ES-I3 (cell line): ENCODE measurements at regions not wholly inside any gene's neighbourhood (a gene's known extent, or its start where the extent isn't known, plus 50 kb on each side); places are given as distances from the start of the nearest gene placed in this dataset.
"Not testable (repeated sequence)": the region's sequence is repeated elsewhere in the genome, so short reads cannot be mapped to it uniquely, and the experiment has no call there.

Experiments used
- H3K36me3 ChIP-seq: 2 replicates; pipeline ENCODE4 v1.6.1; 2013; ENCODE audit warnings: mild to moderate bottlenecking, low read length, control low read depth, moderate library complexity; ENCODE audit not compliant: insufficient read depth
- H3K4me1 ChIP-seq: 2 replicates; pipeline ENCODE4 v1.6.1; 2013; ENCODE audit warnings: mild to moderate bottlenecking, control low read depth, low read length; ENCODE audit not compliant: insufficient read depth
- H3K9ac ChIP-seq: 2 replicates; pipeline ENCODE4 v1.6.1; 2013; ENCODE audit warnings: low read depth, mild to moderate bottlenecking, low read length, moderate library complexity
- H3K9me3 ChIP-seq: 2 replicates; pipeline ENCODE4 v1.6.1; 2013; ENCODE audit warnings: mild to moderate bottlenecking, low read length, moderate library complexity; ENCODE audit not compliant: control insufficient read depth, insufficient read depth

DNA sequence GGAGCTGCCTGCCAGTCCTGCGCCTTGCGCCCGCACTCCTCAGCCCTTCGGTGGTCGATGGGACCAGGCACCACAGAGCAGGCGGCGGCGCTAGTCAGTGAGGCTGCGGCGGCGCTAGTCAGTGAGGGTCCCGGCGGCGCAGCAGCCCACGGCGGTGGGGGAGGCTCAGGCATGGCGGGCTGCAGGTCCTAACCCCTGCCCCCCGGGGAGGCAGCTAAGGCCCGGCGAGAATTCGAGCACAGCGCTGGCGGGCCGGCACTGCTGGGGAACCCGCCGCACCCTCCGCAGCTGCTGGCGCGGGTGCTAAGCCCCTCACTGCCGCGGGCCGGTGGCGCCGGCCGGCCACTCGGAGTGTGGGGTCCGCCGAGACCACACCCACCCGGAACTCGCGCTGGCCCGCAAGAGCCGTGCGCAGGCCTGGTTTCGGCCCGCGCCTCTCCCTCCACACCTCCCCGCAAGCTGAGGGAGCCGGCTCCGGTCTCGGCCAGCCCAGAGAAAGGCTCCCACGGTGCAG is 867.4 kb downstream of the DSC3 start:
- Histone ChIP-seq H3K9me3 (no peaks in the 10 kb centered on the region), H3K36me3 (no peaks in the 10 kb centered on the region), H3K4me1 (no peaks in the 10 kb centered on the region), H3K9ac (no peak overlapping the region)

GRCh38 chr18:30163573-30163972 is 879.0 kb downstream of the DSC3 start:
- Histone ChIP-seq H3K4me1 (no peaks in the 10 kb centered on the region), H3K9me3 (no peaks in the 10 kb centered on the region), H3K9ac (no peak overlapping the region), H3K36me3 (no peaks in the 10 kb centered on the region)

DNA sequence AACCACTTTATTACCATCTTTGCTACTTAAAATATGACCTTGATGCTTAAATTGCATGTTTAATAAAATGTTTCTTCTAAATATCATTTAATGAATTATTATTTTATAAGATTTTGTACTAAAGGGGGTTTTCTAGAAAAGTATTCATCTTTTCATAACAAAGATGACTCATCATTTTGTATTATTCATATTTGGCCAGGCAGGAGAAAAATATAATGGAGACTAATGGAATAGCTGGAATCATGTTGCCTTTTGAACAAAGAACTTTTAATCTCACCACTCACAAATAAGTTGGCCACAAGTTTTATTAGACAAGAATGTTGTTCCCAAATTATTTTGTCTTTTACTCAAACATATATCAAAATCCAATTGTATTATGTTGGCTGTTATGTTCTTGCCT is 882.4 kb downstream of the DSC3 start:
- H3K9ac ChIP-seq, result no peak overlapping the region
- H3K4me1 ChIP-seq, result no peaks in the 10 kb centered on the region
- H3K9me3 ChIP-seq, result no peaks in the 10 kb centered on the region

GRCh38 chr18:30150586-30151250 is 891.8 kb downstream of the DSC3 start:
- H3K4me1 ChIP-seq, result no peaks in the 10 kb centered on the region
- no peaks in the 10 kb centered on the region for H3K9me3 ChIP-seq
- no peak overlapping the region for H3K9ac ChIP-seq
- H3K36me3 ChIP-seq, result no peaks in the 10 kb centered on the region

More for the DNA sequence above, 882.4 kb downstream of the DSC3 start:
- H3K36me3 ChIP-seq, result no peaks in the 10 kb centered on the region

GRCh38 chr18:30149585-30149984 is 893.0 kb downstream of the DSC3 start:
- no peaks in the 10 kb centered on the region for H3K4me1 ChIP-seq
- no peak overlapping the region for H3K9ac ChIP-seq
- H3K36me3 ChIP-seq, result no peaks in the 10 kb centered on the region
- no peaks in the 10 kb centered on the region for H3K9me3 ChIP-seq

GRCh38 chr18:30142870-30143269 is 899.7 kb downstream of the DSC3 start:
- Histone ChIP-seq H3K9me3 (peaks cover 4% of the 10 kb centered on the region; the same call in 1 of the 2 replicates), H3K4me1 (no peaks in the 10 kb centered on the region), H3K36me3 (no peaks in the 10 kb centered on the region)

DNA sequence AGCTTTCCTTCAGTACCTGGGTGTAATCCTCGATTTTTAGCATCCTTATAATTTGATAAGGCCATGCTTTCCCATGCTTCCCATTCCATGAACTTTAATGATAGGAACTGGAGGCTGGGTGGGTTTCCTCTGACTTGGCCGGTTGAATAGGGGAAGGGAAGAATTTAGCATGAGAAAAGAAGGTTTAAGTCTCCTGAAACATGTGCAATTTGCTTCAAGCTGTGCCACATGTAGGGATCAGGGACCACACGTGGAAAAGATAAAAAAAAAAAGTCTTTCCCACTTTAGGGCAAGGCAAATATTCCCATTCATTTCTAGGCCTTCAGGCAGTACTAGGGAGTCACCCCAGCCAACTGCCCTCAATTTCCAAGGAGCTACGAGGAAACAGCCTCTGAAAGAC is 900.3 kb downstream of the DSC3 start:
- no peak overlapping the region for H3K9ac ChIP-seq
- no peaks in the 10 kb centered on the region for H3K4me1 ChIP-seq
- no peaks in the 10 kb centered on the region for H3K36me3 ChIP-seq
- peaks cover 4% of the 10 kb centered on the region; the same call in 1 of the 2 replicates for H3K9me3 ChIP-seq

More at GRCh38 chr18:30142870-30143269, 899.7 kb downstream of the DSC3 start:
- no peak overlapping the region for H3K9ac ChIP-seq

DNA sequence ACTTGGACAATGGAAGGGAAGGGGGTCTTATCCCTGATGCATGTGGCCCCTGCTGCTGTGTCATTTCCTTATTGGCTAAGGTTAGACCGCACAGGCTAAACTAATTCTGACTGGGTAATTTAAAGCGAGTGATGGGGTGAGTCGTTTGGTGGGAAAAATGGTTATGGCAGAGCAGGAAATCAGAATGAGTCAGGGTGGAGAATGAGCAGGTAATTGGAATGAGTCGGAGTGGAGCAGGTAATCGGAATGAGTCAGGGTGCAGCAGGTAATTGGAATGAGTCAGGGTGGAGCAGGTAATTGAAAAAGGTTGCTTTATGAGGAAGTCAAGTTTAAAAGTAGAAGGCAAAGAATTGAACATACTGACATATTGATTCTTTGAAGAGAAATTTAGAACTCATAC is 901.0 kb downstream of the DSC3 start:
- not testable (repeated sequence) for H3K9me3 ChIP-seq, H3K4me1 ChIP-seq, H3K36me3 ChIP-seq, H3K9ac ChIP-seq

DNA sequence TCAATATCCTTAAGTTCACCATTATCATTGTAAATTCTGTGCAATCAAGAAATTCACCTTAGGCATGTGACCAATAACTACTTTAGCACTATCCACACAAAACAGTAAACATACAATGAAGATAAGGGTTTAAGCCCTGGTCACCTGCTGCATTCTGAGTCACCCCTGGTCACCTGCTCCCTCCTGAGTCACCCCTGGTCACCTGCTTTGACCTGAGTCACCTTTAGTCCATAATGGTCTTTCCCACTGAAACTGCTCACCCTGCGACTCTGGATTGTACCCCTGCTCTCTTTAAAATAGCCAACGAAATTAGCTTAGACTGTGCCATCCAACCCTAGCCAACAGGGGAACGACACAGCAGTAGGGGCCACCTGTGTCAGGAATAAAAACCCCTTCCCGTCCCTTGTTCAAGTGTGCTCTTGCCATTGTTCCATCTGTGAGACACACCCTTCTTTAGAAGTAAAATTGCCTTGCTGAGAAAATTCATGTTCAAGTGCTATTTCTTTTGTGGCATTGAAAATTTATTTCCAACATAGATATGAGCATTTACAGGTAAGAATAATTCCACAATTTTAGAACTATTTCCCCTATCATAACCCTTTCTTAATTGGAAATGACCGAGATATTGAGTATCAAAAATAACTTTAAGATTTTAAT is 902.8 kb downstream of the DSC3 start:
- Histone ChIP-seq H3K9ac (no peak overlapping the region), H3K9me3 (peaks cover 4% of the 10 kb centered on the region; the same call in 1 of the 2 replicates), H3K36me3 (no peaks in the 10 kb centered on the region), H3K4me1 (no peaks in the 10 kb centered on the region)

DNA sequence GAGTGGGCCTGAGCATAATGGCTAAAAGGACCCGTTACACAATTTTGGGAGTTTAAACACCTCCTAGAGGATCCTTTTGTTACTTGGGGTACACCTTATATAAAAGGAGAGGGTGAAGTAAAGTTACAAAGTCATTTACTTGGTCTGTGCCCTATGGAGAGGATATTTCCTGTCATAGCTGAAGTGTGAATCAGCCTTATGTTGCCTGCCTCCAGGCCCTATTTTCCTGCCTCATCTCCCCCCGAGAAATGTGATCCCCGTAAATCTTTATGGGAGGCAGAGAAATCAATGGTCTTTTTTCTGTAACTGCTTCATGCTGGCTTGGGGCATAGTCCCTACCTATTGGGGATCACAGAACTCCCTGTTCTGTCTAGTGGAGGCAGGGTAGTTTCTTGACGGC is 906.6 kb downstream of the DSC3 start:
- Histone ChIP-seq H3K9ac (no peak overlapping the region), H3K4me1 (no peaks in the 10 kb centered on the region), H3K36me3 (no peaks in the 10 kb centered on the region), H3K9me3 (no peaks in the 10 kb centered on the region)

GRCh38 chr18:30134020-30134419 is 908.5 kb downstream of the DSC3 start:
- no peaks in the 10 kb centered on the region for H3K36me3 ChIP-seq
- H3K4me1 ChIP-seq, result no peaks in the 10 kb centered on the region
- no peaks in the 10 kb centered on the region for H3K9me3 ChIP-seq
- no peak overlapping the region for H3K9ac ChIP-seq

DNA sequence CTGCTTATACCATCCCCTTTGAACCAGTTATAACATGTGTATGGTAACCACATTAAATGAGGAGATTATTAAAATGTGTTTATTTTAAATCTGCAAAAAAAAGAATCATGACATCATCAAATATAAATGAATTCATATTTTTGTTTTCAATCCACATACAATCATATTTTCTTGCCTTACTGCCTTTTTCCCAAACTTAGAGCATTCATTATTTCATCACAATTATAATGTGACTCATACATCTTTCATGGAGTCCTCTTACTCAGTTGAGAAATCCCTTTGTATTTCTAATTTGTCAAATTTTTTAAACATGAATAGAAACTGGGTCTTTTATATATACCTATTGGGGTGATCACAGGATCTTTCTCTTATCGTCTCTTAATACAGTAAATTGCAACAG is 909.6 kb downstream of the DSC3 start:
- no peaks in the 10 kb centered on the region for H3K36me3 ChIP-seq
- H3K9me3 ChIP-seq, result no peaks in the 10 kb centered on the region
- H3K4me1 ChIP-seq, result no peaks in the 10 kb centered on the region
- H3K9ac ChIP-seq, result no peak overlapping the region

DNA sequence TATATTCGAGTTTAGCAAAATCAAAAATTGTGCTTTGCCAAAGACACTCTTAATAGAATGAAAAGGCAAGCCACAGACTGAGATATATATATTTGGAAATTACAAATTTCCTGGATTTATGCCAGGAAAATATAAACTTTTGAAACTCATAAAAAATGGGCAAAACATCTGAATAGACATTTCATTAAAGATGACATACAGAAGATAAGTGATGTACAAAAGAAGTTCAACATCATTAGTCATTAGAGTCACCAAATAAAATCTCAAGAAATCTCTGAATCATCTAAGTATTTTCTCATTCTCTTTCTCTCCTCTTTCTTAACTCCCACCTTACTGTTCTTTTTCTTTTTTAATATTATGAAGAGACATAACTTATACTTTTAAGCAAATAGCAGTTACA is 921.1 kb downstream of the DSC3 start:
- Histone ChIP-seq H3K36me3 (no peaks in the 10 kb centered on the region), H3K9ac (no peak overlapping the region), H3K9me3 (no peaks in the 10 kb centered on the region), H3K4me1 (no peaks in the 10 kb centered on the region)

- Histone ChIP-seq H3K4me1 (no peaks in the 10 kb centered on the region), H3K36me3 (no peaks in the 10 kb centered on the region), H3K9ac (no peak overlapping the region), H3K9me3 (no peaks in the 10 kb centered on the region)
These were observed 929.1 kb downstream of the DSC3 start for GRCh38 chr18:30113454-30113853.

GRCh38 chr18:30106356-30106755 is 936.2 kb downstream of the DSC3 start:
- Histone ChIP-seq H3K9ac (no peak overlapping the region), H3K36me3 (no peaks in the 10 kb centered on the region), H3K9me3 (no peaks in the 10 kb centered on the region), H3K4me1 (no peaks in the 10 kb centered on the region)
